Ovary (tissue), 3 donors: ENCODE measurements at regions not wholly inside any gene's neighbourhood (a gene's known extent, or its start where the extent isn't known, plus 50 kb on each side); places are given as distances from the start of the nearest gene placed in this dataset.

Experiments used
- POLR2A ChIP-seq: fragments of 450-650 bp; IDR thresholded peaks from one replicate; pipeline ENCODE4 v1.6.1; 2017; ENCODE audit warnings: antibody characterized with exemption, mild to moderate bottlenecking, moderate library complexity
- TF ChIP-seq, protein P1 (sequence below), 3 donors: fragments of 450-650 bp in 2 of 3; fragments of 200-600 bp in 1 of 3; IDR thresholded peaks; one replicate each; pipeline versions ENCODE4 v1.5.1 to v1.8.0; 2016 to 2022; ENCODE audit warnings: antibody characterized with exemption in 3 of 3, mild to moderate bottlenecking in 1 of 3
- donor health status: DM: no; HTN: no; CAD: no.

DNA sequence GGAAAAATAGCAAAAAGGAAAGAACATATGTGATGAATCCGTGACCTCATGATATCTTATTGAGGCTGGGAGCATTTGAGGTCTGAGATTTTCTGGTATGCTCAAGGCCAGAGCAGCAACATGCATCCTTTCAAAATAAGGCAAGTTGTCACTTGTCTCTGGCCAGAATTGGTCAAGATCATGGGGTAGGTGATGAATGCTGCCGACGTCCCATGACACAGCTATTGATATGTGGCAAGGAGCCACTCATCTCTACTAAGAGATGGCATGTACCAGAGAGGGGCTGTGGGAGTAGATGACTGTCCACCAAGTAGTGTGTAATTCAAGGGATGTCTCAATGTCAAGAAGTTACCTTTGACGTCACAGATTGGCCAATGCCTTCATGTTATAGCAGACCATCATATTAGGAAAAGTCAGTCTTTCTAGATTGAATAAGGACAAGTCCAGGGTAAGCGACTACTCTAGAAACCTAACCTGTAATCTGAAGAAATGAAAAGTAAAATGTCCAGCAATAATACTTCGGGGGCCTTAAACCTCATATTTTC, 527.4 kb downstream of the BMP2 start:
- TF ChIP-seq POLR2A: no peak
- TF ChIP-seq, protein P1, sequence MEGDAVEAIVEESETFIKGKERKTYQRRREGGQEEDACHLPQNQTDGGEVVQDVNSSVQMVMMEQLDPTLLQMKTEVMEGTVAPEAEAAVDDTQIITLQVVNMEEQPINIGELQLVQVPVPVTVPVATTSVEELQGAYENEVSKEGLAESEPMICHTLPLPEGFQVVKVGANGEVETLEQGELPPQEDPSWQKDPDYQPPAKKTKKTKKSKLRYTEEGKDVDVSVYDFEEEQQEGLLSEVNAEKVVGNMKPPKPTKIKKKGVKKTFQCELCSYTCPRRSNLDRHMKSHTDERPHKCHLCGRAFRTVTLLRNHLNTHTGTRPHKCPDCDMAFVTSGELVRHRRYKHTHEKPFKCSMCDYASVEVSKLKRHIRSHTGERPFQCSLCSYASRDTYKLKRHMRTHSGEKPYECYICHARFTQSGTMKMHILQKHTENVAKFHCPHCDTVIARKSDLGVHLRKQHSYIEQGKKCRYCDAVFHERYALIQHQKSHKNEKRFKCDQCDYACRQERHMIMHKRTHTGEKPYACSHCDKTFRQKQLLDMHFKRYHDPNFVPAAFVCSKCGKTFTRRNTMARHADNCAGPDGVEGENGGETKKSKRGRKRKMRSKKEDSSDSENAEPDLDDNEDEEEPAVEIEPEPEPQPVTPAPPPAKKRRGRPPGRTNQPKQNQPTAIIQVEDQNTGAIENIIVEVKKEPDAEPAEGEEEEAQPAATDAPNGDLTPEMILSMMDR (IDR thresholded peaks at IDR 0.05): no peak
